DMS79 treated with DMSO at 0.1 percent for 48 hours (cell line): ENCODE measurements at regions not wholly inside any gene's neighbourhood (a gene's known extent, or its start where the extent isn't known, plus 50 kb on each side); places are given as distances from the start of the nearest gene placed in this dataset.

Experiments used
- DNase-seq: peaks from one replicate; lab custom pipeline; 2025; lab: John Stamatoyannopoulos, UW

GRCh38 chr7:15855525-15856109, 169.1 kb upstream of the MEOX2 start:
- no peak for DNase-seq

DNA sequence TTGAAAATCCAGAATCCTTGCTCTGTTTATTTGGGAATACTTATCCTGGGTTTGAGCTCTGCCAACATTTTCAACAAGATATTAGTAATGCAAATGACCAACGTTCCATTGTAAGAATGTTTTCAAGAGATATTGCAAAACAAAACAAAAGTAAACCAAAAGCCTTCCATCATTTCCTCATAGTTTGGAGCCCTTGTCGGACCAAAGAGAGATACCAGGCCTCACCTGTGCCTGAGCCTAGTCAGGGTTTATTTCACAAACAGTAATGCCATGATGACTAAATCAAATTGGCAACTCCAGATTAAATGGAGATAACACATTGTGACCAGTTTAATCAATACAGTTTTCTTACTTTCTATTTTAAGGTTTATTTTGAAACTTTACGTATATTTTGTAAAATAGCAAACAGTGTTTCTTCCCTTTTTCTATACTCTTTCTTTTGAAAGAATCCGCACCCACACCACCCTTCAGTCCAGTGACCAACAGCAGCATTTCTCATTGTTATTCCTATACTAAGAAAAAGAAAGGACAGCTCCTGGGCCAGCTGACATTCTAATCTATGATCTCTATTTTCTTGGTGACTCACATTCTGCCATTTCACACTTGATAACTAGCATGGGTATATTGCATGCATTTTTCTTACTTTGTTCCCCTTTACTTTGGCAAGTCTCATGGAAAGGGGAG, 168.5 kb upstream of the MEOX2 start:
- DNase-seq, result no peak

- no peak for DNase-seq
These were observed 167.5 kb upstream of the MEOX2 start for GRCh38 chr7:15853832-15854470.

- no peak for DNase-seq
These were observed 164.7 kb upstream of the MEOX2 start for GRCh38 chr7:15851201-15851600.

DNA sequence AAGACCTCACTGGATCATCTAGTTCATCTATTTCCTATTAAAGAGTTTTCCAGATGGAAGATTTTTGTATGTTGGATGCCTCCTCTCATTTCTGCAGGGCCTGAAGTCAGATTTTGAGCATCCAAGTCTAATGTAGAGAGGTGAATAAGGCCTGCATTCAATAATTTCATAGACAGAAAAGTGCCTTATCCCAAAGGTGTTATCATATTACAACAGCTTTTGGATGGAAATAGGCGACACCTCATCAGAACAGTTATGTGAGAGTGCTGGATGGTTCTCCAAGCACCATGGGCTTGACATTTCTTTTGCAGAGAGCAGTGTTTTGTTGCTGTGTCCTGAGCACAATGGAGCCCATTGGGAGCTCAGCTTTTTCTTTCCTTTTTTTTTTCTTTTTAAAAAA, 162.4 kb upstream of the MEOX2 start:
- no peak for DNase-seq

DNA sequence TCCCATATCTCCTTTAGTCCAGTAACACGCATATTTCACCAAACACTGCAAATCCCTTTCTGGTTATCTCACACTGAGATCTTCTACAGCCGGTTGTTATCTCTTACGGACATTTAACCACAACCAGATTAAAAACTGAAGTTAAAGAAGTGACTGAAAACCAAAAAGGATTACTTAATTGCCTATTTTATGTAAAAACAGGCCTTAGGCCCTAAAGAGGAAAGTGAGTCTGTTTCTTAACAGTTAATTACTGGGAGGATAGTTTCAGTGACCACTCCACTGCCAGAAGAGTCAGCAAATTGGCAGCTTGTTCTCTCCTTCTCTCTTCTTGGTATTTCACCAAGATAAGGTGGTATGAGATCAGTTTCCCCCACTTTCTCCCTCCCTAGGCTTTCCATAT, 161.9 kb upstream of the MEOX2 start:
- no peak for DNase-seq

- no peak for DNase-seq
These were observed 159.4 kb upstream of the MEOX2 start for GRCh38 chr7:15845868-15846267.

GRCh38 chr7:15845461-15845860, 159.0 kb upstream of the MEOX2 start:
- no peak for DNase-seq

GRCh38 chr7:15839416-15840100, 153.1 kb upstream of the MEOX2 start:
- DNase-seq, result no peak

GRCh38 chr7:15838265-15838664, 151.8 kb upstream of the MEOX2 start:
- DNase-seq, result no peak

DNA sequence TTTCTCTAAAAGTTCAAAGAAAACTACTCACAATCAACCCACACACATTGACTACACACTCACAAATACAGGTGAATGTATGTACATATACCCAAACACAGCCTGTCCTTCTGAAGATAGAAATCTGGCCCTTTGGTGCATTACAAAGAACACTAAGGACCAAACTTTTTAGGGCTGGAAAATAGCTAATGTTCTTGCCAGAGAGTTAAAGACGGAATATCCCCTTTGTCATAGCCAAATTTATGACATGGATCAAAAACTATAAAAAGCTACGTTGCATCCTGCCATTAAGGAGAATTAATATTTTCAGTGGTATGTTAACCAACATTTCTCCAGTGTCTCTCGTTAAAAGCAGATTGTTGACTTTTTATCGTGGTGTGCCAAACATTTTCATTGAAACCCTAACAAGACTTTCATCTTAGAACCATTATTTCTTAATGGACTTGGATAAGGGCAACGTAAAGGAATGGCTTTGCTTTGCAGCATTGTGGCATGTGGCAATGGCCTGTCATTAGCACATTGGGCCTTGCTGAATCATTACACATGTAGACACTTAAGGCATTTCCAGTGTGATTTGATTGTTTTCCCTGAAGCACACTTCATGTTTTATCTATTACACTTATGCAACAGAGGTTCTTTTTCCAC, 150.9 kb upstream of the MEOX2 start:
- DNase-seq, result no peak

DNA sequence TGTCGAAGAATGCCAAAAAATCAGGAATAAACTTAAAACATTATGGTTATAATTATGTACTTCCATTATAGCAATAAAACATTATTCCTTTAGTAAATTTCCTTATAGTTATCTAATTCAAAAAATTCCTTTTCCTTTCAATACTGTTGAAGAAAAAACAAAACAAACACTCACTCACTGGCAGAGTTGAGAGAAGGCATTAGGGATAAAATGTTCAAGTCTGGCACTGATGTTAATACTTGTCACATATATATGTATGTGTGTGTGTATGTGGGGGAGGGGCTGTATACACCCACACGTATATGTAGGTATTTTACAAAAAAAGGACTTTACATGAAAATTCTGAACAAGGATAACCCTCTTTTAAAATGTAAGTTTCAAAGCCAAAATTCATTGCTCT, 150.2 kb upstream of the MEOX2 start:
- no peak for DNase-seq

DNA sequence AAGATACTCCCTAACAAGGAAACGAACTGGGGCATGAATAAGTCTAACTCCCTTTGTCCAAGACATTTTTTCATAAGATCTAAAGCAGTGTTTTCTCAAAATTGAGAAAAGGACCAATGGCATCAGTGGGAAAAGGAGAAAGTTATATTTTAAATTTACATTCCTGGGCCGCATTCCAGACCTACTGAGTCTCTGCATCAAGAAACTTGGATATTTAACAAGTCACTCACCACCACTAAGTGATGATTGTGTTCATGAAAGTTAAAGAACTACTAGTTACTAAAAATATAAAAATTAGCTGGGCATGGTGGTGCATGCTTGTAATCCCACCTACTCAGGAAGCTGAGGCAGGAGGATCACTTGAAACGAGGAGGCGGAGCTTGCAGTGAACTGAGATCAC, 149.6 kb upstream of the MEOX2 start:
- no peak for DNase-seq

DNA sequence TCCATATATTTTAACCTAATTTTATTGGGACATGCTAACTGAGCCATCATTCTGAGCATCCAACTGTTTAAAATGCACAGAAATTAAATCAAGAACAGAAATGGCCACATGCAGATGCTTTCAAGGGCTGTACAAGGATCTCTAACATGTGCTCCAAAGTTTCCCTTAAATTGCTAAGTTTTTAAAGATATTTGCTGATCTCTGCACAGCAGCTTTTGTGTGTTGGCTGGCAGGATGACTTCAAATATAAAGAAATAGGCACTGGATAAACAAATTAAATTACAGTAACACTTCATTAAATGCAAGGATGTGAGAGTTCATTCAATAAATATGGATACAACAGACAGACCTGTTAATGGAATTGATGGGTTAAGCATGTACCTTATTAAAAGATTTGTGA, 148.0 kb upstream of the MEOX2 start:
- DNase-seq, result no peak

GRCh38 chr7:15832996-15833395, 146.5 kb upstream of the MEOX2 start:
- no peak for DNase-seq

GRCh38 chr7:15831606-15832005, 145.1 kb upstream of the MEOX2 start:
- no peak for DNase-seq

GRCh38 chr7:15829691-15830090, 143.2 kb upstream of the MEOX2 start:
- DNase-seq, result no peak

DNA sequence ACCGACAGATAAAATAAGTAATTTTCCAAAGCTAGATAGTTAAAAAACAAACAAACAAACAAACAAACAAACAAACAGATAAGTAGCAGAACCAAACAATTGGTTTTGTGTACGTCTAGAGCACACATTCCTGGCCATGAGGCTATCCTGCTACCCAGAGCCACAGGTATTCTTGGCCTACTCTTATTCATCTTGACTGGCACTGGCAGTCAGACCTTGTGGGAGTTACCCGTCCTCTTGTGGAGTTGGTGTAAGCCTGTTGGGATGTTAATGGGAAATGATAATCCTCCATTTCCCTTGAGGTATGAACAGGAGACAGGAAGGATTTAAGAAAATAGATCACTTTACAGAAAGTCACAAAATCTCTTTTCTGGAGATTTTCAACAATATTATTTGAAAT, 142.4 kb upstream of the MEOX2 start:
- no peak for DNase-seq

DNA sequence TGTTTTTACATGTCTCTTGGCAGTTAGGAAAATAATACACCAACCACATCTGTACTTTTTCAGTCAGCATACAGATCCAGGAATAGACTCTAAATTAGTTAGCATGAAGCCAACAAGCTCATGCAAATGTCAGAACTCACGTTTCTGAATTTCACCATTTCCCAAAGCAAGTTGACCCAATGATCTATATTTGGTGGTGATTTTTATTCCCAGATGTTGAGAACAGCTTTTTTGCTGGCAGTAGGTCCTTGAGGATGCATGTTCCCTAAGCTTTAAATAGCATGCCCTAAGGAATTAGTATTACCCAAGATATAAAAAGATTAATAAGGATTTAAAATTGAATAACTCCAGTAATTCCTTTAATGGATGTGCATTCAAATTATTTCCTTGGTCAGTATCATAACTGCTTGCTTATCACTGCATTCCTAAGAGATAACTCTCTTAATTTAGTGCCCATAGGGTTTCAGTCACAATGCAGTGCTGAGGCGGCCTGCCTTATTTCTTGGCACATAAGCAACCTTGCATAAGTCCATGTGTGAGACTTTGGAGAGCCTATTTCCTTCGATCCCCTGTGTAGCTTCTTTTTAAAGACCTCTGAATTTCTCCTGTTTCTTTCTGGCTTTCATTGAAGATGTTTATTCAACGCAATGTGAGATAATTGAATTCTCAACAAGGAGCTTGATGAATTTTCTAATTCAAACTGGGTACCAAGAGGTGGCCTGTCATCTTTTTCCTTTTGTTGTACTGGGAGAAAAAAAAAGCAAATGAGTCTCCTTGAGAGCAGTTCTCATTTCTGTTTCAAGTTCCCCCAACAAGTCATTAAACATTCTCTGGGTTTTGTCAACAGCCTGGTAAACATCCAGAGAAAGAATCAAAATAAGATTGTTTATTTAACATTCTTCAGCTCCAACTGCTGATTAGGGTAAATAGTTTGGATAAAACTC, 135.3 kb upstream of the MEOX2 start:
- DNase-seq, result no peak

DNA sequence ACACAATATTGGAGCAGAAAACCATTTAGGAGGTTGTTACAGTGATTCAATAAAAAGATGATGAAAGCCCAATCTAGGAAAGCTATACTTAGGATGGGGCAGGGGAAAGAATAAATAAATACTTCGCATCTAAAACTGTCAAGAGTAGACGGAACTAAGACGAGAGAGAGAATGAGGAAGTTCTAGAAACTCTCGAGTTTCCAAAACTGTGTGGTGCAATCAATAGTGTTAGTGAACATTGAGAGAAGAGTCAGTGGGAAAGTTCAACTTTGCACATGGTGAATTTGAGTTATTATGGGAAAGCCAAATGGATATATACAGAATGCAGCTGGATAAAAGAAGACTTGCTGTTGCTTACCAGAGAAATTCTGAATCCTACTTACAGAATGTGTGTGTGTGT, 133.8 kb upstream of the MEOX2 start:
- DNase-seq, result no peak

DNA sequence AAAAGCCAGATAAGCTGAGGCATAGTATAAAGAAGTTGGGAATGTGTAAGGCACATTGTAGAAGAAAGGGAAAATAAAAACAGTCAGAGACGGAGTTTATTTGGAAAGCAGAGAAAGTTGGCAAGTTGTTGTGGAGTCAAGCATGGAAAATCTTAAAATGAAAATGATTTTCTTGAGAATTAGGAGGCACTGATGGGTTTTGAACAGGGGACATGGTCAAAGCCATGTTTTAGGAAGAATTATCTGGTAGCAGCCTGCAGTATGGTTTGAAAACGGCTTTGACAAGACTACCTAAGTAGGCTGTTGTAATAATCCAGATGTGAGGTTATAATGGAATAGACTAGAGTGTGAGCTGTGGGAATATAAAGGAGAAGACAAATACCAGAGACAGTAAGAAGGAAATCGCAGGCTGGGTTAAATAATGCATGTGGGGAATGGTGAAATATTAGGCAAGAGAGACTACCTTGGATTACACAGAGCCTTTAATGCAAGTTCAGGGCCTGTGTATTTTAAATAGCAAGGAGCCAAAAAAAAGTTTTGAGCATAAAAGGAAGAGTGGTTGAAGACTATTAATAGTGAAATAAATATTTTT, 130.4 kb upstream of the MEOX2 start:
- DNase-seq, result no peak
